Panc1 (cell line): ENCODE measurements at regions not wholly inside any gene's neighbourhood (a gene's known extent, or its start where the extent isn't known, plus 50 kb on each side); places are given as distances from the start of the nearest gene placed in this dataset.

ENCODE experiments used
- ATAC-seq: fragments of 200-7000 bp; cut with Tn5 transposase; 2 replicates; pipeline ENCODE4 v1.9.1; 2020; ENCODE audit warnings: mild to moderate bottlenecking, moderate library complexity
- BruUV-seq: library from RNA; stranded (reverse); fragments of 400-500 nt; replicated peaks from 2 replicates; lab custom pipeline; 2021; lab: Mats Ljungman, UMichigan
- CTCF ChIA-PET: fragments of 300-600 bp; sonication (Branson Sonifier 250); formaldehyde crosslinking; loops from one replicate; lab custom pipeline; 2022; ENCODE audit warnings: antibody characterized with exemption; lab: Charles Lee
- POLR2A ChIA-PET: fragments of 300-600 bp; sonication (Branson Sonifier 250); formaldehyde crosslinking; loops from one replicate; lab custom pipeline; 2022; ENCODE audit warnings: antibody characterized with exemption; lab: Charles Lee
- DNase-seq: peaks from one replicate; pipeline ENCODE4 v3.0.0-alpha.2; 2010; ENCODE audit warnings: low read depth, low spot score
- H3K27ac ChIP-seq: 2 replicates; pipeline ENCODE4 v1.5.1; 2011; ENCODE audit warnings: mild to moderate bottlenecking, low read length, inconsistent platforms
- H3K27me3 ChIP-seq: fragments of 200-500 bp; sonication (Bioruptor generic); 2 replicates; pipeline ENCODE4 v1.6.0; 2014; ENCODE audit warnings: low read length, inconsistent platforms; ENCODE audit not compliant: control insufficient read depth, insufficient read depth
- H3K36me3 ChIP-seq: fragments of 200-500 bp; sonication (Bioruptor generic); 2 replicates; pipeline ENCODE4 v1.5.1; 2014; ENCODE audit warnings: inconsistent platforms, mild to moderate bottlenecking, low read length, moderate library complexity; ENCODE audit not compliant: control insufficient read depth, insufficient read depth
- H3K4me1 ChIP-seq: 2 replicates; pipeline ENCODE4 v1.5.1; 2011; ENCODE audit warnings: inconsistent platforms, mild to moderate bottlenecking, low read length, moderate library complexity; ENCODE audit not compliant: control insufficient read depth, insufficient read depth
- H3K4me3 ChIP-seq, 2 experiments: 2 replicates each; pipeline ENCODE4 v1.5.1; 2011 to 2012; ENCODE audit warnings: low read depth in 2 of 2, low read length in 2 of 2, mild to moderate bottlenecking in 2 of 2, inconsistent platforms in 1 of 2, moderate library complexity in 1 of 2
- H3K9me3 ChIP-seq: fragments of 200-500 bp; sonication (Bioruptor generic); 2 replicates; pipeline ENCODE4 v1.5.1; 2014; ENCODE audit warnings: low read depth, mild to moderate bottlenecking, inconsistent platforms, low read length, moderate library complexity; ENCODE audit not compliant: control insufficient read depth, insufficient read depth
- POLR2AphosphoS5 ChIP-seq: IDR thresholded peaks from 2 replicates; pipeline ENCODE4 v1.6.1; 2012; ENCODE audit warnings: mild to moderate bottlenecking, low read depth, low read length, moderate library complexity
- SIN3A ChIP-seq: IDR thresholded peaks from 2 replicates; pipeline ENCODE4 v1.6.1; 2012; ENCODE audit warnings: low read depth, mild to moderate bottlenecking, low read length, moderate library complexity, borderline replicate concordance; ENCODE audit not compliant: insufficient read depth
- TCF7L2 ChIP-seq: IDR thresholded peaks from 2 replicates; pipeline ENCODE4 v1.6.1; 2011; ENCODE audit warnings: mild to moderate bottlenecking, low read depth, low read length, inconsistent platforms
- in situ Hi-C: cut with HindIII; loops from 2 replicates; pipeline ENCODE4 v1.10.0; 2016; ENCODE audit warnings: low sequenced_read_pairs, low pct_unique_long_range_greater_than_20kb
- intact Hi-C: fragments of 100-400 bp; cut with micrococcal nuclease; formaldehyde crosslinking; loops from one replicate; pipeline ENCODE4 v1.10.0; 2022; ENCODE audit not compliant: unreplicated experiment
- TF ChIP-seq, protein P1 (sequence below), 2 experiments: IDR thresholded peaks; 2 replicates each; pipeline ENCODE4 v1.6.1; 2011 to 2012; ENCODE audit warnings: low read depth in 2 of 2, control low read depth in 1 of 2, low read length in 1 of 2, mild to moderate bottlenecking in 1 of 2, moderate library complexity in 1 of 2; ENCODE audit not compliant: insufficient read depth in 1 of 2
- TF ChIP-seq, protein P2 (sequence below): fragments of 450-650 bp; IDR thresholded peaks from 2 replicates; pipeline ENCODE4 v1.5.1; 2017; ENCODE audit warnings: mild to moderate bottlenecking

DNA sequence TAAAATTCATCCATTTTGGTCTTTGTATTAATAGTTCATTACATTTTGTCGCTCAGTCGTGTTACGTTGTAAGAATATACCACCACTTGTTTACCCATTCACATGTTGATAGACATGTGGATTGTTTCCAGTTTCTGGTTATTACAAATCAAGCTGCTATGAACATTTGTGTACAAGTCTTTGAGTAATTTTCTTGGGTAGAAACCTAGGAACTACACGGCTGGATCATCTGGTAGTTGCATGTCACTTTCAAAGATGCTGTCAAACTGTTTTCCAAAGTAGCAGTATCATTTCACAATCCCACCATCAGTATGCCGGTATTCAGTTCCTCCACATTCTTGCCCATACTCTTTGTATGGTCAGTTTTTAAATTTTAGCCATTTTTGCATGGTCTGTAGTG is 98.0 kb downstream of the GASK1B start:
- ATAC-seq = no peak
- DNase-seq = no peak
- in situ Hi-C loops = no loop called here
- Histone ChIP-seq H3K4me3 (no peak overlapping the region), H3K4me1 (no peaks in the 10 kb centered on the region), H3K27me3 (no peaks in the 10 kb centered on the region), H3K36me3 (no peaks in the 10 kb centered on the region), H3K9me3 (no peaks in the 10 kb centered on the region), H3K27ac (no peak overlapping the region)
- ChIA-PET CTCF (no interaction called here), POLR2A (no interaction called here)
- no TSS peak for BruUV-seq
- TF ChIP-seq, protein P1, sequence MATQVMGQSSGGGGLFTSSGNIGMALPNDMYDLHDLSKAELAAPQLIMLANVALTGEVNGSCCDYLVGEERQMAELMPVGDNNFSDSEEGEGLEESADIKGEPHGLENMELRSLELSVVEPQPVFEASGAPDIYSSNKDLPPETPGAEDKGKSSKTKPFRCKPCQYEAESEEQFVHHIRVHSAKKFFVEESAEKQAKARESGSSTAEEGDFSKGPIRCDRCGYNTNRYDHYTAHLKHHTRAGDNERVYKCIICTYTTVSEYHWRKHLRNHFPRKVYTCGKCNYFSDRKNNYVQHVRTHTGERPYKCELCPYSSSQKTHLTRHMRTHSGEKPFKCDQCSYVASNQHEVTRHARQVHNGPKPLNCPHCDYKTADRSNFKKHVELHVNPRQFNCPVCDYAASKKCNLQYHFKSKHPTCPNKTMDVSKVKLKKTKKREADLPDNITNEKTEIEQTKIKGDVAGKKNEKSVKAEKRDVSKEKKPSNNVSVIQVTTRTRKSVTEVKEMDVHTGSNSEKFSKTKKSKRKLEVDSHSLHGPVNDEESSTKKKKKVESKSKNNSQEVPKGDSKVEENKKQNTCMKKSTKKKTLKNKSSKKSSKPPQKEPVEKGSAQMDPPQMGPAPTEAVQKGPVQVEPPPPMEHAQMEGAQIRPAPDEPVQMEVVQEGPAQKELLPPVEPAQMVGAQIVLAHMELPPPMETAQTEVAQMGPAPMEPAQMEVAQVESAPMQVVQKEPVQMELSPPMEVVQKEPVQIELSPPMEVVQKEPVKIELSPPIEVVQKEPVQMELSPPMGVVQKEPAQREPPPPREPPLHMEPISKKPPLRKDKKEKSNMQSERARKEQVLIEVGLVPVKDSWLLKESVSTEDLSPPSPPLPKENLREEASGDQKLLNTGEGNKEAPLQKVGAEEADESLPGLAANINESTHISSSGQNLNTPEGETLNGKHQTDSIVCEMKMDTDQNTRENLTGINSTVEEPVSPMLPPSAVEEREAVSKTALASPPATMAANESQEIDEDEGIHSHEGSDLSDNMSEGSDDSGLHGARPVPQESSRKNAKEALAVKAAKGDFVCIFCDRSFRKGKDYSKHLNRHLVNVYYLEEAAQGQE (IDR thresholded peaks at IDR 0.05; ENCODE audit: insufficient read depth in 1 of 2, low read depth in 2 of 2, low read length in 1 of 2) = no peak
- no peak for TF ChIP-seq SIN3A
- TF ChIP-seq TCF7L2 = no peak
- TF ChIP-seq POLR2AphosphoS5 = no peak
- TF ChIP-seq, protein P2, sequence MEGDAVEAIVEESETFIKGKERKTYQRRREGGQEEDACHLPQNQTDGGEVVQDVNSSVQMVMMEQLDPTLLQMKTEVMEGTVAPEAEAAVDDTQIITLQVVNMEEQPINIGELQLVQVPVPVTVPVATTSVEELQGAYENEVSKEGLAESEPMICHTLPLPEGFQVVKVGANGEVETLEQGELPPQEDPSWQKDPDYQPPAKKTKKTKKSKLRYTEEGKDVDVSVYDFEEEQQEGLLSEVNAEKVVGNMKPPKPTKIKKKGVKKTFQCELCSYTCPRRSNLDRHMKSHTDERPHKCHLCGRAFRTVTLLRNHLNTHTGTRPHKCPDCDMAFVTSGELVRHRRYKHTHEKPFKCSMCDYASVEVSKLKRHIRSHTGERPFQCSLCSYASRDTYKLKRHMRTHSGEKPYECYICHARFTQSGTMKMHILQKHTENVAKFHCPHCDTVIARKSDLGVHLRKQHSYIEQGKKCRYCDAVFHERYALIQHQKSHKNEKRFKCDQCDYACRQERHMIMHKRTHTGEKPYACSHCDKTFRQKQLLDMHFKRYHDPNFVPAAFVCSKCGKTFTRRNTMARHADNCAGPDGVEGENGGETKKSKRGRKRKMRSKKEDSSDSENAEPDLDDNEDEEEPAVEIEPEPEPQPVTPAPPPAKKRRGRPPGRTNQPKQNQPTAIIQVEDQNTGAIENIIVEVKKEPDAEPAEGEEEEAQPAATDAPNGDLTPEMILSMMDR = no peak
- intact Hi-C loops = no loop called here

DNA sequence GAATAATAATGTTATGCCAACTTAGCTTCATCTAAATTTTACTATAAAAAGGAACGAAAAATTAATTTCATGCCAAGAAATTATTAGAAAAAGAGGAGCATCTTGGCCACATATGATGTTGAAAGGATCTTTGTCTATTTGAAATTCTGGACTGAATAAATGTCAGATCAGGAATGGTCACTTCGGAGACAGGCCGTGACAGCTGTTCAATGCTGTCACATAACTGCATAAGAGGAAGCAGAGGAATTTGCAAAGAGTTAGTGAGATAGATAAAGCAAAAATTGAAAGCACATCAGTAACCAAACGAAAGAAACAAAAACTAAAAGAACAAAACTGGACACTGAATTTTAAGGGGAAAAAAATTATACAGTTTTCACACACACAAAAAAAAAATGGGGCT is 100.9 kb downstream of the GASK1B start:
- Histone ChIP-seq H3K36me3 (no peaks in the 10 kb centered on the region), H3K9me3 (no peaks in the 10 kb centered on the region), H3K4me3 (no peak overlapping the region), H3K27ac (no peak overlapping the region), H3K27me3 (no peaks in the 10 kb centered on the region), H3K4me1 (no peaks in the 10 kb centered on the region)
- intact Hi-C loops (no loop called here), in situ Hi-C loops (no loop called here)
- BruUV-seq = no TSS peak
- TF ChIP-seq, protein P1 (IDR thresholded peaks at IDR 0.05; ENCODE audit: insufficient read depth in 1 of 2, low read depth in 2 of 2, low read length in 1 of 2) = no peak
- no peak for TF ChIP-seq TCF7L2
- TF ChIP-seq SIN3A = no peak
- no peak for TF ChIP-seq POLR2AphosphoS5
- TF ChIP-seq, protein P2 = no peak
- CTCF ChIA-PET = interaction anchor here (0.6 kb wide), 1 partner anchor 1099 kb away, joined by 3 read pairs; no protein-coding TSS in a partner anchor
- ATAC-seq = no peak
- POLR2A ChIA-PET = no interaction called here
- DNase-seq = no peak
